ENCODE measurements at regions not wholly inside any gene's neighbourhood (a gene's known extent, or its start where the extent isn't known, plus 50 kb on each side); places are given as distances from the start of the nearest gene placed in this dataset.

GRCh38 chr2:176614930-176615329, 345.7 kb downstream of the MTX2 start:
- Mint-ChIP-seq H3K4me3 (no peak overlapping the region), H3K36me3 (no peaks in the 10 kb centered on the region), H3K27me3 (peaks cover 21 to 51% (median 48%) of the 10 kb centered on the region in 5 donors), H3K27ac (no peak overlapping the region), H3K9me3 (peaks cover 0 to 2% (median 0%) of the 10 kb centered on the region in 11 donors), H3K4me1 (no peaks in the 10 kb centered on the region)
- no peaks in the 10 kb centered on the region for H3K27me3 ChIP-seq (ENCODE audit: control insufficient read depth in 2 of 2, insufficient read depth in 2 of 2, low read length in 2 of 2)
- DNase-seq: no peak
- no peaks in the 10 kb centered on the region for H3K36me3 ChIP-seq (ENCODE audit: control insufficient read depth in 2 of 3, insufficient read depth in 3 of 3, low read length in 3 of 3)
- no peak for ATAC-seq
- H3K4me3 ChIP-seq (ENCODE audit: low read length): no peak overlapping the region
- no peaks in the 10 kb centered on the region for H3K9me3 ChIP-seq (ENCODE audit: control insufficient read depth in 2 of 3, low read length in 3 of 3)
- intact Hi-C loops (cut with micrococcal nuclease): no loop called here
- H3K27ac ChIP-seq (ENCODE audit: low read depth, low read length): no peak overlapping the region
- H3K4me1 ChIP-seq (ENCODE audit: control insufficient read depth in 2 of 2, insufficient read depth in 2 of 2, low read length in 2 of 2): no peaks in the 10 kb centered on the region
- ChIA-PET POLR2A (interaction anchor here (0.7 kb wide), 1 partner anchor 626 kb away, joined by 4 read pairs; no protein-coding TSS in a partner anchor), CTCF (no interaction called here)

DNA sequence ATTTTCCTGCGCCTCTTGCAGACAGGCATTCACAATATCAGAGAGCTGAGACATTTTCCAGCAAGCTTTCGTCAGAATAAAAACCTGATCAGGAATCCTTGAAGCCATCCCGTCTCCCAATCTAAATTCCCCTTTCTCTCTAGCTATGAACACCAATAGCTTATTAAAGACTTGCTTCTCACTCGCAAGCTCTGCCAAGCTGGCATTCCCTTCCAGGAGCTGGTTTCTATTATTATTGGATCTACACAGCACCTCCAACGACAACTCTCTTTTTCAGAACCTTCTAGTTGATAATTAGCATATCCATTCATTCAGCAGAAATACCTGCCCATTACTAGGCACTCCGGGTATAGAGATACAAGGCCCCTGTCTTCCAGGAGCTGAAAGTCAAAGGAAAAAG, 350.3 kb downstream of the MTX2 start:
- CTCF ChIA-PET: no interaction called here
- ATAC-seq (no peak), DNase-seq (no peak)
- H3K27ac Mint-ChIP-seq: no peak overlapping the region
- POLR2A ChIA-PET: no interaction called here
- H3K9me3 ChIP-seq (ENCODE audit: control insufficient read depth in 2 of 3, low read length in 3 of 3): no peaks in the 10 kb centered on the region
- no peaks in the 10 kb centered on the region for H3K27me3 ChIP-seq (ENCODE audit: control insufficient read depth in 2 of 2, insufficient read depth in 2 of 2, low read length in 2 of 2)
- no peaks in the 10 kb centered on the region for H3K4me1 ChIP-seq (ENCODE audit: control insufficient read depth in 2 of 2, insufficient read depth in 2 of 2, low read length in 2 of 2)
- intact Hi-C loops (cut with micrococcal nuclease): no loop called here
- H3K4me3 Mint-ChIP-seq: no peak overlapping the region
- H3K27ac ChIP-seq (ENCODE audit: low read depth, low read length): no peak overlapping the region
- no peaks in the 10 kb centered on the region for H3K4me1 Mint-ChIP-seq
- no peaks in the 10 kb centered on the region for H3K36me3 ChIP-seq (ENCODE audit: control insufficient read depth in 2 of 3, insufficient read depth in 3 of 3, low read length in 3 of 3)
- peaks cover 28 to 64% (median 49%) of the 10 kb centered on the region in 5 donors for H3K27me3 Mint-ChIP-seq
- H3K4me3 ChIP-seq (ENCODE audit: low read length): no peak overlapping the region
- H3K36me3 Mint-ChIP-seq: no peaks in the 10 kb centered on the region
- H3K9me3 Mint-ChIP-seq: peaks cover 0 to 2% (median 0%) of the 10 kb centered on the region in 11 donors

DNA sequence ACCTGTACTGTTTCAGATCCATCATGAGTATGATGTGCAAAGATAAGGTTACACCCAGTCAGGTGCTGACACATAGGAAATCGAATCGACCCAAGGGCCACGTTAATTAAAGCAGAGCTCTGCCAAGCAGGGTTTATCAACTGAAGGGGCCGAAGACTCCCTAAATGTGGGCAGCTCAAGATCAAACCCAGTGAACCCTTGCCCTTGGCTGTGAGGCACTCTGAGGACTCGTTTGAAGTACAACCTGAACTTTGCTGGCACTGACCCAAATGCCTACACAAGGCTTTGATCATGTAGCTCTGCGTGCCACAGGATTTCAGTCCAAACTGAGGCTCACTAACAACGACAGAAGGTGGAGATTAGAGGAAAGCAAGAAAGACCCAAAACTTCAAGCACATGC, 352.1 kb downstream of the MTX2 start:
- ChIA-PET POLR2A (no interaction called here), CTCF (no interaction called here)
- no peak overlapping the region for H3K4me3 ChIP-seq (ENCODE audit: low read length)
- ATAC-seq (no peak), DNase-seq (no peak)
- intact Hi-C loops (cut with micrococcal nuclease): no loop called here
- H3K4me1 ChIP-seq (ENCODE audit: control insufficient read depth in 2 of 2, insufficient read depth in 2 of 2, low read length in 2 of 2): no peaks in the 10 kb centered on the region
- no peak overlapping the region for H3K27ac ChIP-seq (ENCODE audit: low read depth, low read length)
- H3K9me3 ChIP-seq (ENCODE audit: control insufficient read depth in 2 of 3, low read length in 3 of 3): no peaks in the 10 kb centered on the region
- Mint-ChIP-seq H3K4me1 (no peaks in the 10 kb centered on the region), H3K27ac (no peak overlapping the region), H3K4me3 (no peak overlapping the region), H3K36me3 (no peaks in the 10 kb centered on the region), H3K27me3 (peaks cover 28 to 69% (median 60%) of the 10 kb centered on the region in 5 donors), H3K9me3 (peaks cover 0 to 2% (median 0%) of the 10 kb centered on the region in 11 donors)
- no peaks in the 10 kb centered on the region for H3K36me3 ChIP-seq (ENCODE audit: control insufficient read depth in 2 of 3, insufficient read depth in 3 of 3, low read length in 3 of 3)
- H3K27me3 ChIP-seq (ENCODE audit: control insufficient read depth in 2 of 2, insufficient read depth in 2 of 2, low read length in 2 of 2): no peaks in the 10 kb centered on the region

DNA sequence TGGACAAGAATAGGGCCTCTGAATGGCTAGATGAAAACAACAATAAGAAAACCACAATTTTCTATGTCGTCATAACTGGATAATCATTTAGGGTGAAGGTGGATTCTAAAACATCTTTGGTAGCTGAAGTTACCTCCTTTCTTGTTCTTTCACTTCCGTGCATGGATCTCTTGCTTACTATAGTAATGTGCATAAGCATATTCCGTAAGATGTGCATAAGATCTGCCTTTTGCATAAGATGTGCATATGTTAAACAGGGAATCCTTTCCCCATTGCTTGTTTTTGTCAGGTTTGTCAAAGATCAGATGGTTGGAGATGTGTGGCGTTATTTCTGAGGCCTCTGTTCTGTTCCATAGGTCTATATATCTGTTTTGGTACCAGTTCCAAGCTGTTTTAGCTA, 353.6 kb downstream of the MTX2 start:
- intact Hi-C loops (cut with micrococcal nuclease): no loop called here
- ATAC-seq (no peak), DNase-seq (no peak)
- Mint-ChIP-seq H3K36me3 (no peaks in the 10 kb centered on the region), H3K27ac (no peak overlapping the region), H3K9me3 (no peaks in the 10 kb centered on the region), H3K27me3 (peaks cover 37 to 73% (median 71%) of the 10 kb centered on the region in 5 donors), H3K4me3 (no peak overlapping the region), H3K4me1 (no peaks in the 10 kb centered on the region)
- ChIA-PET POLR2A (interaction anchor here (0.6 kb wide), 1 partner anchor 29 kb away, joined by 3 read pairs; no protein-coding TSS in a partner anchor), CTCF (no interaction called here)
- no peaks in the 10 kb centered on the region for H3K4me1 ChIP-seq (ENCODE audit: control insufficient read depth in 2 of 2, insufficient read depth in 2 of 2, low read length in 2 of 2)
- no peak overlapping the region for H3K27ac ChIP-seq (ENCODE audit: low read depth, low read length)
- no peaks in the 10 kb centered on the region for H3K27me3 ChIP-seq (ENCODE audit: control insufficient read depth in 2 of 2, insufficient read depth in 2 of 2, low read length in 2 of 2)
- H3K4me3 ChIP-seq (ENCODE audit: low read length): no peak overlapping the region
- H3K36me3 ChIP-seq (ENCODE audit: control insufficient read depth in 2 of 3, insufficient read depth in 3 of 3, low read length in 3 of 3): no peaks in the 10 kb centered on the region
- H3K9me3 ChIP-seq (ENCODE audit: control insufficient read depth in 2 of 3, low read length in 3 of 3): no peaks in the 10 kb centered on the region

DNA sequence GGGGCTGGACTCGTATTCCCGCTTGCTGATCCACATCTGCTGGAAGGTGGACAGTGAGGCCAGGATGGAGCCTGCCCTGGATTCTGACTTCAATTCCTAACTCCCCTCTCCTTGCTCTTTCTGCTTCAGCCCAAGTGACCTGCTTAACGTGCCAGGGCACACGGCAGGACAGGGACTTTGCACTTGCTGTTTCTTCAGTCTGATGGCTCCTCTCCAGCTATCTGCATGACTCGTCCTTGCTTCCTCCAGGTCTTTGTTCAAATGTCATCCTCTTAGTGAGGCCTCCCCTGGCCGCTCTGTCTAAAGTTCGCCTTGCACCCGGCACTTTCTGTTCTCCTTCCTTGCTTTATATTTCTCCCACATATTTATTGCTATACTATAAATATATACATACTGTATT, 357.6 kb downstream of the MTX2 start:
- no peaks in the 10 kb centered on the region for H3K4me1 Mint-ChIP-seq
- H3K36me3 Mint-ChIP-seq: no peaks in the 10 kb centered on the region
- Histone ChIP-seq H3K36me3 (ENCODE audit: control insufficient read depth in 2 of 3, insufficient read depth in 3 of 3, low read length in 3 of 3) (no peaks in the 10 kb centered on the region), H3K27ac (ENCODE audit: low read depth, low read length) (no peak overlapping the region), H3K4me3 (ENCODE audit: low read length) (no peak overlapping the region), H3K27me3 (ENCODE audit: control insufficient read depth in 2 of 2, insufficient read depth in 2 of 2, low read length in 2 of 2) (no peaks in the 10 kb centered on the region), H3K9me3 (ENCODE audit: control insufficient read depth in 2 of 3, low read length in 3 of 3) (no peaks in the 10 kb centered on the region), H3K4me1 (ENCODE audit: control insufficient read depth in 2 of 2, insufficient read depth in 2 of 2, low read length in 2 of 2) (no peaks in the 10 kb centered on the region)
- peaks cover 49 to 67% (median 59%) of the 10 kb centered on the region in 5 donors for H3K27me3 Mint-ChIP-seq
- CTCF ChIA-PET: no interaction called here
- no peaks in the 10 kb centered on the region for H3K9me3 Mint-ChIP-seq
- H3K4me3 Mint-ChIP-seq: no peak overlapping the region
- POLR2A ChIA-PET: no interaction called here
- no peak overlapping the region for H3K27ac Mint-ChIP-seq
- intact Hi-C loops (cut with micrococcal nuclease): no loop called here
- DNase-seq (no peak), ATAC-seq (no peak)

DNA sequence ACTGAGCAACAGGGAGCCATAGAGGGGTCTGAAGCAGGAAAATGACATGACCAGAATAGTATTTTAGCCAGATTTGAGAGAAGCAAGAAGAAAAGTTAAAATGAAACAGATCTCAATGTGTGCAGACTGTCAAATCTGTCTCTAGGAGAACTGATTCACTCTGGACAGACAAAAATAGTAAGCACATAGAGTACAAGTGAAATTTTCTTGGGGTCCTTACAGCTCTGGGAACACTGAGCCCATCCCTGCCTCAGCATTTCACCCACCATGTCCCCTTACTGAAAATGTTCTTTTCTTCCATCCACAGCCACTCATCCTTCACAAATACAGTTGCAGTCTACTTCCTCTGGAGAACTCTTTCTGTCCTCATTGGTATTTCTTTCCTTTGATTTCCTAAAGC, 359.2 kb downstream of the MTX2 start:
- Histone ChIP-seq H3K4me3 (ENCODE audit: low read length) (no peak overlapping the region), H3K4me1 (ENCODE audit: control insufficient read depth in 2 of 2, insufficient read depth in 2 of 2, low read length in 2 of 2) (no peaks in the 10 kb centered on the region), H3K27ac (ENCODE audit: low read depth, low read length) (no peak overlapping the region), H3K36me3 (ENCODE audit: control insufficient read depth in 2 of 3, insufficient read depth in 3 of 3, low read length in 3 of 3) (no peaks in the 10 kb centered on the region), H3K9me3 (ENCODE audit: control insufficient read depth in 2 of 3, low read length in 3 of 3) (no peaks in the 10 kb centered on the region), H3K27me3 (ENCODE audit: control insufficient read depth in 2 of 2, insufficient read depth in 2 of 2, low read length in 2 of 2) (no peaks in the 10 kb centered on the region)
- intact Hi-C loops (cut with micrococcal nuclease): no loop called here
- ChIA-PET POLR2A (no interaction called here), CTCF (interaction anchor here (0.6 kb wide), 1 partner anchor 103 kb away, joined by 4 read pairs; no protein-coding TSS in a partner anchor)
- Mint-ChIP-seq H3K27ac (no peak overlapping the region), H3K27me3 (peaks cover 50 to 71% (median 59%) of the 10 kb centered on the region in 5 donors), H3K9me3 (no peaks in the 10 kb centered on the region), H3K4me1 (no peaks in the 10 kb centered on the region), H3K36me3 (no peaks in the 10 kb centered on the region), H3K4me3 (no peak overlapping the region)
- no peak for ATAC-seq
- DNase-seq: no peak

DNA sequence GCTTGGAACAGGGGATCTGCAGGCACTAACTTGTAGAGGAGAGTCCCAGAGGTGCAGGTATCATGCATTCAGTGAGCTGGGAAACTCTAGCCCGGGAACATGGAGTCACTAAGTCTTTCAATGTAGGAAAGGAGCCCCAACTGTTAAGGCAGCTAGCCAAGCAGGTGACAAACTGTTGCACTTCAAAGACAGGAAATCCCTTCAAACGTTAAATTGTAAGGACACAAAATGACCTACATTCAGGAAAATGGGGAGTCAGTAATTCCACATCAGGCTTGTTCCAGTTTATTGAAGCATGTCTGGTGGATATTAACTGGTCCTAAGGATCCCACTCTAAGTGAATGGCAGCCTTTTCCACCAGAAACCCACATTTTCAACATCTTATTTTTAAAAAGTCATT, 364.5 kb downstream of the MTX2 start:
- DNase-seq: no peak
- no peak overlapping the region for H3K4me3 Mint-ChIP-seq
- no peaks in the 10 kb centered on the region for H3K9me3 Mint-ChIP-seq
- Histone ChIP-seq H3K9me3 (ENCODE audit: control insufficient read depth in 2 of 3, low read length in 3 of 3) (no peaks in the 10 kb centered on the region), H3K4me1 (ENCODE audit: control insufficient read depth in 2 of 2, insufficient read depth in 2 of 2, low read length in 2 of 2) (no peaks in the 10 kb centered on the region), H3K36me3 (ENCODE audit: control insufficient read depth in 2 of 3, insufficient read depth in 3 of 3, low read length in 3 of 3) (no peaks in the 10 kb centered on the region), H3K4me3 (ENCODE audit: low read length) (no peak overlapping the region), H3K27ac (ENCODE audit: low read depth, low read length) (no peak overlapping the region), H3K27me3 (ENCODE audit: control insufficient read depth in 2 of 2, insufficient read depth in 2 of 2, low read length in 2 of 2) (peaks cover 3 to 6% of the 10 kb centered on the region in 2 donors)
- ChIA-PET POLR2A (no interaction called here), CTCF (no interaction called here)
- no peak overlapping the region for H3K27ac Mint-ChIP-seq
- intact Hi-C loops (cut with micrococcal nuclease): loop anchor here in 1 of 2 donors (10.0 kb wide), 1 partner anchor 359 kb away; no protein-coding TSS in a partner anchor
- peaks cover 0 to 10% (median 3%) of the 10 kb centered on the region in 7 donors for H3K4me1 Mint-ChIP-seq
- peaks cover 27 to 53% (median 51%) of the 10 kb centered on the region in 5 donors for H3K27me3 Mint-ChIP-seq
- ATAC-seq: no peak
- H3K36me3 Mint-ChIP-seq: no peaks in the 10 kb centered on the region
